NT2/D1 (cell line): ENCODE measurements at regions not wholly inside any gene's neighbourhood (a gene's known extent, or its start where the extent isn't known, plus 50 kb on each side); places are given as distances from the start of the nearest gene placed in this dataset.

Source experiments
- YY1 ChIP-seq: IDR thresholded peaks from 2 replicates; pipeline ENCODE4 v1.6.1; 2011; ENCODE audit not compliant: insufficient read length, insufficient read depth
- ZNF274 ChIP-seq: IDR thresholded peaks from 2 replicates; pipeline ENCODE4 v1.6.1; 2011; ENCODE audit warnings: mild to moderate bottlenecking, low read depth, low read length

DNA sequence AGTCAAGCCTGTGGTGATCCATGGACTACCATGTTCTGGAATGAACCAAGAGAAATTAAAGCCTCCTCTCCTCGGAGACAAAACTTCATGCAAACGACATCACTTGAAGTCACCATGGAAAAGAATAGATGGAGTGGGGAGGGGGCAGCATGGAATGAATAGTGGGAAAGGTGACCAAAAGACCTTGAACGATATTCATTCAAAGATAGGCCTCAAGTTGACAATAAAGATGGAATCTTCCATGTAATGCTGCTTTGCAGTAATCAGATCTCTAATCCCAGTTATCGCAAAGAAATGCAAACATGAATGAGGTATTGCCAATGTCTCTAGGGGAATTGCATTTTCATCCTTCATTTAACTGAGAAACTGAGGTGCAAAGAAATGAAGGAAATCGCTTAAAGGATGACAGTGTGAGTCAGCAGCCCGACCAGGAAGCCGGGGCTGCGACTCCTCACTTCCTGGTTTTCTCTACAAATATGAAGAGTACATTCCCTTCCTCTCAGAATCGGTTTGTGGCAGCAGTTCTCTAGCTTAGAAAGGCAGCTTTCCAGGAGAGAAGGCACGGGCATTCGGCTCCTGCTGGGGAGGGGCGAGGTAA, 65.6 kb upstream of the RREB1 start:
- TF ChIP-seq ZNF274 = no peak
- no peak for TF ChIP-seq YY1
